HFFc6 (cell line): ENCODE measurements at regions not wholly inside any gene's neighbourhood (a gene's known extent, or its start where the extent isn't known, plus 50 kb on each side); places are given as distances from the start of the nearest gene placed in this dataset.

Experiments
- DNase-seq: peaks from one replicate; pipeline ENCODE4 v3.0.0-alpha.2; 2018
- H3K27ac Mint-ChIP-seq: 2 replicates; pipeline ENCODE4 v1.8.0; 2020; ENCODE audit warnings: mild to moderate bottlenecking, mixed read lengths
- H3K27me3 Mint-ChIP-seq: 2 replicates; pipeline ENCODE4 v1.8.0; 2021; ENCODE audit warnings: mild to moderate bottlenecking, moderate library complexity, mixed read lengths; ENCODE audit not compliant: insufficient read depth
- H3K36me3 Mint-ChIP-seq: 2 replicates; pipeline ENCODE4 v1.8.0; 2021; ENCODE audit warnings: low read depth, mixed read lengths
- H3K4me1 Mint-ChIP-seq: 2 replicates; pipeline ENCODE4 v1.8.0; 2020; ENCODE audit warnings: low read depth, mixed read lengths
- H3K4me3 Mint-ChIP-seq: 2 replicates; pipeline ENCODE4 v1.8.0; 2020; ENCODE audit warnings: mild to moderate bottlenecking, moderate library complexity, mixed read lengths
- H3K9me3 Mint-ChIP-seq: 2 replicates; pipeline ENCODE4 v1.8.0; 2020; ENCODE audit warnings: mild to moderate bottlenecking, mixed read lengths
- TF ChIP-seq, protein P1 (sequence below): fragments of 200-600 bp; sonication (generic); IDR thresholded peaks from 2 replicates; pipeline ENCODE4 v1.5.0; 2021; ENCODE audit warnings: antibody characterized with exemption, mild to moderate bottlenecking

DNA sequence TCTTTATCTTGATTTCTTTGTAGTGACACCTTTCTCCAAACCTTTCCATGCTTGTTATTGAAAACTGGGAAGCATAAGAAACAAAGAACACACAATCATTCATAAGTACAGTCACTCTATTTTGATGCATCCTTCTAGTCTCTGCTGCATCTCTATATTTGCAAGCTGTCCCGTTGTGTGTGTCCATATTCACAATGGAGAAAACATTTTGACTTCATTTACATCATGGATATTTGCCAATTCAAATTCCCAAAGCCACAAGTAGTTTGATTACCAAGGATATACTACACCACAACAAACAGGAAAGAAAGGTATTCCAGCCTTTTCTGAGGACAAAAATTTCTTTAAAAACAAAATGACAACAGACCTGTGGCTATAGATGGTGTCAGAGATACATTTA lies 673.8 kb downstream of the STIM2 start:
- no peaks in the 10 kb centered on the region for H3K36me3 Mint-ChIP-seq
- H3K9me3 Mint-ChIP-seq: peaks cover 18% of the 10 kb centered on the region
- H3K4me1 Mint-ChIP-seq: no peaks in the 10 kb centered on the region
- no peak overlapping the region for H3K27ac Mint-ChIP-seq
- H3K4me3 Mint-ChIP-seq: no peak overlapping the region
- H3K27me3 Mint-ChIP-seq: no peaks in the 10 kb centered on the region
- DNase-seq: no peak
- TF ChIP-seq, protein P1, sequence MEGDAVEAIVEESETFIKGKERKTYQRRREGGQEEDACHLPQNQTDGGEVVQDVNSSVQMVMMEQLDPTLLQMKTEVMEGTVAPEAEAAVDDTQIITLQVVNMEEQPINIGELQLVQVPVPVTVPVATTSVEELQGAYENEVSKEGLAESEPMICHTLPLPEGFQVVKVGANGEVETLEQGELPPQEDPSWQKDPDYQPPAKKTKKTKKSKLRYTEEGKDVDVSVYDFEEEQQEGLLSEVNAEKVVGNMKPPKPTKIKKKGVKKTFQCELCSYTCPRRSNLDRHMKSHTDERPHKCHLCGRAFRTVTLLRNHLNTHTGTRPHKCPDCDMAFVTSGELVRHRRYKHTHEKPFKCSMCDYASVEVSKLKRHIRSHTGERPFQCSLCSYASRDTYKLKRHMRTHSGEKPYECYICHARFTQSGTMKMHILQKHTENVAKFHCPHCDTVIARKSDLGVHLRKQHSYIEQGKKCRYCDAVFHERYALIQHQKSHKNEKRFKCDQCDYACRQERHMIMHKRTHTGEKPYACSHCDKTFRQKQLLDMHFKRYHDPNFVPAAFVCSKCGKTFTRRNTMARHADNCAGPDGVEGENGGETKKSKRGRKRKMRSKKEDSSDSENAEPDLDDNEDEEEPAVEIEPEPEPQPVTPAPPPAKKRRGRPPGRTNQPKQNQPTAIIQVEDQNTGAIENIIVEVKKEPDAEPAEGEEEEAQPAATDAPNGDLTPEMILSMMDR: no peak

DNA sequence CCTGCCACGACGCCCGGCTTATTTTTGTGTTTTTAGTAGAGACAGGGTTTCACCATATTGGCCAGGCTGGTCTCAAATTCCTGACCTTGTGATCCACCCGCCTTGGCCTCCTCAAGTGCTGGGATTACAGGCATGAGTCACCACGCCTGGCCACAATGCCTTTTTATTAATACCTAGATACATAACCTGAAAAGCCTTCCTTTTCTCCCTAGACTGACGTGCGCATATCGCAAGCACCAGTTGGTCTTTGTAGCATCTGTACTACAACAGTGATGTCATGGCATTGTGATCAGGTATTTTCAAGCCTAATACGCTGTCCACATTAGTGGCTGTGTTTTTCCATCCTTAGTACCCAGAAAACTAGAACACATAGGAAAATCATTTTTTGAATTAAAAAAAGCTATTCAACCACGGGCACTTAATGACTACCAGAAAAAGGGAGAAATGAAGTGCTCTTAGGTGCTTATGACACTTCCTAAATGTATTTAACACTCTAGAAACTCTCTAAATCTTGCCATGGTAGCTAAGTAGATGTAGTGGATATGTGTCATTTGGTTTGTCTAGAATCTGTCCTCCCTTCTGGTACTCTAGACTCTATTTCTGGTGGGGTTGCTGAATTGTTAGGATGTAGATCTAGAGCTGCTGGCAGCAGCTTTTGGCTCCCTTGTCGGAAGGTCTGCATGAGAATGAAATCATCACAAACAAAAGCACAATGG lies 707.8 kb downstream of the STIM2 start:
- Mint-ChIP-seq H3K36me3 (no peaks in the 10 kb centered on the region), H3K4me3 (no peak overlapping the region), H3K27me3 (no peaks in the 10 kb centered on the region), H3K9me3 (peaks cover 5% of the 10 kb centered on the region; the same call in 1 of the 2 replicates), H3K4me1 (no peaks in the 10 kb centered on the region), H3K27ac (no peak overlapping the region)
- no peak for DNase-seq
- TF ChIP-seq, protein P1: no peak

DNA sequence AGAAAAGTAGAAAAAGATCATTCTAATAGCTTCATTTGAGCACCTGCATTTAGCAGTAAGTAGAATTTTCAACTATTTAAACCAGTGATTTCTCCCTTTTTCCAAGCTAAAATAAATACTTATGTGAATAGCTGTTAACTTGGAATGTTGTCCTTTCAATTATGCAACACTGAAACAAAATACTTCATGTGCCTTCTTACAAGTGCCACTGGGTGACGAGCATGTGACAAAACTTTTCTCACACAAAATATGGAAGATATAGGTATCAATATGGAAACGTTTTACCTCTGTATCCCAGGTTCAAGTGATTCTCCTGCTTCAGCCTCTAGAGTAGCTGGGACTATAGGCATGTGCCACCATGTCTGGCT lies 708.3 kb downstream of the STIM2 start:
- Mint-ChIP-seq H3K27ac (no peak overlapping the region), H3K36me3 (no peaks in the 10 kb centered on the region), H3K27me3 (no peaks in the 10 kb centered on the region), H3K4me1 (no peaks in the 10 kb centered on the region), H3K4me3 (no peak overlapping the region), H3K9me3 (peaks cover 5% of the 10 kb centered on the region; the same call in 1 of the 2 replicates)
- TF ChIP-seq, protein P1: no peak
- DNase-seq: no peak

DNA sequence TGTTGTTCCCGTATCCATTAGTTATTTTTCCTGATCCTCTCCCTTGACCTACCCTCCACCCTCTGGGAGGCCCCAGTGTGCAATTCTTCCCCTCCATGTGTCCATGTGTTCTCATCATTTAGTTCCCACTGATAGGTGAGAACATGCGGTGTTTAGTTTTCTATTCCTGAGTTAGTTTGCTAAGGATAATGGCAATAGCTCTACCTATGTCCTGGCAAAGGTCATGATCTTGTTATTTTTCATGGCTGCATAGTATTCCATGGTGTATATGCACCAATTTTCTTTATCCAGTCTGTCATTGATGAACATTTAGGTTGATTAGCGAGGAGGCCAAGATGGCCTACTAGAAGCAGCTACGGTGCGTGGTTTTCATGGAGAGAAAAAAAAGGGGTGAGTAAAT lies 714.1 kb downstream of the STIM2 start:
- peaks cover 15% of the 10 kb centered on the region for H3K9me3 Mint-ChIP-seq
- H3K27me3 Mint-ChIP-seq: peaks cover 2% of the 10 kb centered on the region; the same call in 1 of the 2 replicates
- no peak overlapping the region for H3K4me3 Mint-ChIP-seq
- no peak for DNase-seq
- H3K27ac Mint-ChIP-seq: no peak overlapping the region
- TF ChIP-seq, protein P1: no peak
- no peaks in the 10 kb centered on the region for H3K36me3 Mint-ChIP-seq
- no peaks in the 10 kb centered on the region for H3K4me1 Mint-ChIP-seq

DNA sequence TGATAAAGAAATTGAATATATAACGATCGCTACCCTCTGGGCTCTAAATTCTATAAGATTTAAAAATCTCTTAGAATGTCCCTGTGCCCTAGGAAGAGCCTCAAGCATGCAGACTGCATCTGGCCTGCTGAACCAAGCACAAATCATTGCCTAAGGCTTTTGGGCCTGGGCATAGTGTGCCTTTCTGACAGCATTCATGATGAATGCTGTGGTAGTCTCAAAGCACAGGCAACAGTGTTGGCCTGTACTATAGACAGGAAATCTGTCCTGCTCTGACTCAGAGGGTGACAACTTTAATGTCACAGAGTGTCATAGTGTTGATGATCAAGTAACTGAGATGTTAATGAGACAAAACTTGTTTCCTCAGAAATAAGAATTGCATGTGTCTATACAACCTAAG lies 717.3 kb downstream of the STIM2 start:
- Mint-ChIP-seq H3K27ac (no peak overlapping the region), H3K9me3 (peaks cover 9% of the 10 kb centered on the region), H3K36me3 (no peaks in the 10 kb centered on the region)

More for the DNA sequence above, 717.3 kb downstream of the STIM2 start:
- H3K27me3 Mint-ChIP-seq: peaks cover 2% of the 10 kb centered on the region; the same call in 1 of the 2 replicates
- no peak for DNase-seq
- TF ChIP-seq, protein P1: no peak
- no peaks in the 10 kb centered on the region for H3K4me1 Mint-ChIP-seq
- no peak overlapping the region for H3K4me3 Mint-ChIP-seq
